ENCODE measurements at regions not wholly inside any gene's neighbourhood (a gene's known extent, or its start where the extent isn't known, plus 50 kb on each side); places are given as distances from the start of the nearest gene placed in this dataset.

DNA sequence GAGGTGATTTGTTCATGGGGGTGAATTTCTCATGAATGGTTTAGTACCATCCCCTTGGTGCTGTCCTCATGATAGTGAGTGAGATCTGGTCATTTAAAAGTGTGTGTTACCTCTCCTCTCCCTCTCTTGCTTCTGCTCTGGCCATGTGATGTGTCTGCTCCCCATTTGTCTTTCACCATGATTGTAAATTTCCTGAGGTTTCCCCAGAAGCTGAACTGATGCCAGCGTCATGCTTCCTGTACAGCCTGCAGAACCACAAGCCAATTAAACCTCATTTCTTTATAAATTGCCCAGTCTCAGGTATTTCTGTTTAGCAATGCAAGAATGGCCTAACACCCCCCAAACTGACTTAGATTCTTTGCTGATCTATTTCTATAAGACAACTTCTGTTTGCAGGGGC, 249.4 kb upstream of the B3GALT2 start:
- H3K9me2 ChIP-seq (replicated peaks; ENCODE audit: control insufficient read depth, low read length) = no peaks in the 10 kb centered on the region
- H3K27ac ChIP-seq (ENCODE audit: low read depth, low read length) = no peak overlapping the region
- no peak overlapping the region for H3K4me2 ChIP-seq (ENCODE audit: low read length)
- no peak overlapping the region for H3K4me3 ChIP-seq (ENCODE audit: low read length)
- H4K20me1 ChIP-seq (ENCODE audit: control insufficient read depth, insufficient read depth, low read depth, low read length) = no peaks in the 10 kb centered on the region
- no peaks in the 10 kb centered on the region for H3K79me2 ChIP-seq (ENCODE audit: control insufficient read depth, low read length)
- no peaks in the 10 kb centered on the region for H3K27me3 ChIP-seq (ENCODE audit: control insufficient read depth, low read length)
- H3F3A ChIP-seq (ENCODE audit: control insufficient read depth, insufficient read depth) = no peaks in the 10 kb centered on the region
- no peaks in the 10 kb centered on the region for H3K36me3 ChIP-seq (ENCODE audit: control insufficient read depth, low read length)
- H3K9me3 ChIP-seq (ENCODE audit: control insufficient read depth, insufficient read depth, low read length) = peaks cover 19% of the 10 kb centered on the region; the same call in 1 of the 2 replicates
- no peaks in the 10 kb centered on the region for H3K4me1 ChIP-seq (ENCODE audit: control insufficient read depth, low read length)
- no peak for TF ChIP-seq EZH2phosphoT487 (IDR thresholded peaks at IDR 0.05; ENCODE audit: borderline replicate concordance, low read length)
- TF ChIP-seq, protein P1, sequence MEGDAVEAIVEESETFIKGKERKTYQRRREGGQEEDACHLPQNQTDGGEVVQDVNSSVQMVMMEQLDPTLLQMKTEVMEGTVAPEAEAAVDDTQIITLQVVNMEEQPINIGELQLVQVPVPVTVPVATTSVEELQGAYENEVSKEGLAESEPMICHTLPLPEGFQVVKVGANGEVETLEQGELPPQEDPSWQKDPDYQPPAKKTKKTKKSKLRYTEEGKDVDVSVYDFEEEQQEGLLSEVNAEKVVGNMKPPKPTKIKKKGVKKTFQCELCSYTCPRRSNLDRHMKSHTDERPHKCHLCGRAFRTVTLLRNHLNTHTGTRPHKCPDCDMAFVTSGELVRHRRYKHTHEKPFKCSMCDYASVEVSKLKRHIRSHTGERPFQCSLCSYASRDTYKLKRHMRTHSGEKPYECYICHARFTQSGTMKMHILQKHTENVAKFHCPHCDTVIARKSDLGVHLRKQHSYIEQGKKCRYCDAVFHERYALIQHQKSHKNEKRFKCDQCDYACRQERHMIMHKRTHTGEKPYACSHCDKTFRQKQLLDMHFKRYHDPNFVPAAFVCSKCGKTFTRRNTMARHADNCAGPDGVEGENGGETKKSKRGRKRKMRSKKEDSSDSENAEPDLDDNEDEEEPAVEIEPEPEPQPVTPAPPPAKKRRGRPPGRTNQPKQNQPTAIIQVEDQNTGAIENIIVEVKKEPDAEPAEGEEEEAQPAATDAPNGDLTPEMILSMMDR (IDR thresholded peaks at IDR 0.05; ENCODE audit: low read depth, low read length, poor library complexity, severe bottlenecking) = no peak

DNA sequence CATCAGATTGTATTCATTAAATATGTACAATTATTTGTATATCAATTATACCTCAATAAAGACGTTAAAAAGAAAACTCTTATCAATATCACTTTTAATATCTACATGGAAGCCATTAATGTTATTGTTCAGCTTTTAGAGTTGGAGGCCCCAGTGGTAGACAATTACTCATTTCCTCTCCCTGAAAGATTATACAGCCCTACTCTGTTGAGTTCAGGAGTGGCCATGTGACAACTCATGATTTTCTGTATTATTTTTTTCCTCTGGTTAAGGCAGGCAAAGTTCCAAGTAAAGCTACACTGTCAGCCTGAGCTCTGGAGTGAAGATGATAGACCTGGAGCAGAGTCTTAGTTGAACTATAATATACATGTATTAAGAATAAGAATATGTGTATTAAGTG, 247.9 kb upstream of the B3GALT2 start:
- Histone ChIP-seq H3F3A (ENCODE audit: control insufficient read depth, insufficient read depth) (no peaks in the 10 kb centered on the region), H3K27ac (ENCODE audit: low read depth, low read length) (no peak overlapping the region), H3K36me3 (ENCODE audit: control insufficient read depth, low read length) (no peaks in the 10 kb centered on the region), H3K27me3 (ENCODE audit: control insufficient read depth, low read length) (no peaks in the 10 kb centered on the region), H4K20me1 (ENCODE audit: control insufficient read depth, insufficient read depth, low read depth, low read length) (no peaks in the 10 kb centered on the region), H3K4me1 (ENCODE audit: control insufficient read depth, low read length) (no peaks in the 10 kb centered on the region), H3K9me2 (replicated peaks; ENCODE audit: control insufficient read depth, low read length) (no peaks in the 10 kb centered on the region), H3K79me2 (ENCODE audit: control insufficient read depth, low read length) (no peaks in the 10 kb centered on the region), H3K4me3 (ENCODE audit: low read length) (no peak overlapping the region), H3K4me2 (ENCODE audit: low read length) (no peak overlapping the region), H3K9me3 (ENCODE audit: control insufficient read depth, insufficient read depth, low read length) (peaks cover 19% of the 10 kb centered on the region; the same call in 1 of the 2 replicates)
- TF ChIP-seq, protein P1 (IDR thresholded peaks at IDR 0.05; ENCODE audit: low read depth, low read length, poor library complexity, severe bottlenecking) = no peak
- TF ChIP-seq EZH2phosphoT487 (IDR thresholded peaks at IDR 0.05; ENCODE audit: borderline replicate concordance, low read length) = no peak

DNA sequence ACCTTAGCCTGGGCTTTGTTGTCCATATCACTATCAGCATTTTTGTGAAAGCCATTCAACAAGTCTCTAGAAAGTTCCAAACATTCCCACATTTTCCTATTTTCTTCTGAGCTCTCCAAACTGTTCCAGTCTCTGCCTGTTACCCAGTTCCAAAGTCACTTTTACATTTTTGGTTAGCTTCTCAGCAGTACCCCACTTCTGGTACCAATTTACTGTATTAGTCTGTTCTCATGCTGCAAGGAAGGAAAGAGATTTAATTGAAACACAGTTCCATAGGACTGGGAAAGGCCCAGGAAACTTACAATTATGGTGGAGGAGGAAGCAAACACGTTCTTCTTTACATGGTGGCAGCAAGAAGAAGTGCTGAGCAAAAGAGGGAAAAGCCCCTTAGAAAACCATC, 247.2 kb upstream of the B3GALT2 start:
- Histone ChIP-seq H3K9me3 (ENCODE audit: control insufficient read depth, insufficient read depth, low read length) (peaks cover 19% of the 10 kb centered on the region; the same call in 1 of the 2 replicates), H3K27me3 (ENCODE audit: control insufficient read depth, low read length) (no peaks in the 10 kb centered on the region), H3K4me1 (ENCODE audit: control insufficient read depth, low read length) (no peaks in the 10 kb centered on the region), H3K36me3 (ENCODE audit: control insufficient read depth, low read length) (no peaks in the 10 kb centered on the region), H3K79me2 (ENCODE audit: control insufficient read depth, low read length) (no peaks in the 10 kb centered on the region), H3K27ac (ENCODE audit: low read depth, low read length) (no peak overlapping the region), H3F3A (ENCODE audit: control insufficient read depth, insufficient read depth) (no peaks in the 10 kb centered on the region), H3K9me2 (replicated peaks; ENCODE audit: control insufficient read depth, low read length) (no peaks in the 10 kb centered on the region), H3K4me3 (ENCODE audit: low read length) (no peak overlapping the region), H4K20me1 (ENCODE audit: control insufficient read depth, insufficient read depth, low read depth, low read length) (no peaks in the 10 kb centered on the region), H3K4me2 (ENCODE audit: low read length) (no peak overlapping the region)
- TF ChIP-seq EZH2phosphoT487 (IDR thresholded peaks at IDR 0.05; ENCODE audit: borderline replicate concordance, low read length) = no peak
- TF ChIP-seq, protein P1 (IDR thresholded peaks at IDR 0.05; ENCODE audit: low read depth, low read length, poor library complexity, severe bottlenecking) = no peak
